Islet precursor cell (in vitro differentiated cells): ENCODE measurements at regions not wholly inside any gene's neighbourhood (a gene's known extent, or its start where the extent isn't known, plus 50 kb on each side); places are given as distances from the start of the nearest gene placed in this dataset.

ENCODE experiments used
- DNase-seq: peaks from one replicate; pipeline ENCODE4 v3.0.0-alpha.2; 2018

- no peak for DNase-seq
These were observed 401.5 kb upstream of the PROK2 start for GRCh38 chr3:72186400-72186855.

- peak; percentile 78 for DNase-seq
These were observed 400.8 kb upstream of the PROK2 start for GRCh38 chr3:72185549-72186399.

GRCh38 chr3:72183489-72183888, 398.5 kb upstream of the PROK2 start:
- DNase-seq = no peak

- DNase-seq = no peak
These were observed 397.3 kb upstream of the PROK2 start for GRCh38 chr3:72182206-72182605.

- DNase-seq = no peak
These were observed 396.3 kb upstream of the PROK2 start for GRCh38 chr3:72181251-72181650.

- DNase-seq = no peak
These were observed 395.5 kb upstream of the PROK2 start for GRCh38 chr3:72180405-72180804.

- no peak for DNase-seq
These were observed 394.1 kb upstream of the PROK2 start for GRCh38 chr3:72179107-72179464.

GRCh38 chr3:72178463-72179106, 393.6 kb upstream of the PROK2 start:
- DNase-seq = no peak

GRCh38 chr3:72177075-72178050, 392.4 kb upstream of the PROK2 start:
- DNase-seq = no peak

- DNase-seq = no peak
These were observed 391.6 kb upstream of the PROK2 start for GRCh38 chr3:72176537-72177041.

- DNase-seq = no peak
These were observed 390.4 kb upstream of the PROK2 start for GRCh38 chr3:72175296-72175858.

- no peak for DNase-seq
These were observed 389.9 kb upstream of the PROK2 start for GRCh38 chr3:72174890-72175289.

GRCh38 chr3:72174040-72174439, 389.1 kb upstream of the PROK2 start:
- DNase-seq = no peak

- no peak for DNase-seq
These were observed 387.0 kb upstream of the PROK2 start for GRCh38 chr3:72171946-72172345.

- no peak for DNase-seq
These were observed 386.5 kb upstream of the PROK2 start for GRCh38 chr3:72171463-72171881.

- no peak for DNase-seq
These were observed 384.9 kb upstream of the PROK2 start for GRCh38 chr3:72169561-72170472.

GRCh38 chr3:72169120-72169519, 384.2 kb upstream of the PROK2 start:
- DNase-seq = no peak

- no peak for DNase-seq
These were observed 380.9 kb upstream of the PROK2 start for GRCh38 chr3:72165808-72166207.

- DNase-seq = no peak
These were observed 380.4 kb upstream of the PROK2 start for GRCh38 chr3:72165317-72165716.

- DNase-seq = no peak
These were observed 379.7 kb upstream of the PROK2 start for GRCh38 chr3:72164635-72164978.

- no peak for DNase-seq
These were observed 379.1 kb upstream of the PROK2 start for GRCh38 chr3:72163809-72164634.
